A549 (cell line): ENCODE measurements at regions not wholly inside any gene's neighbourhood (a gene's known extent, or its start where the extent isn't known, plus 50 kb on each side); places are given as distances from the start of the nearest gene placed in this dataset.
"Not testable (repeated sequence)": the region's sequence is repeated elsewhere in the genome, so short reads cannot be mapped to it uniquely, and the experiment has no call there.

ENCODE experiments used
- ATAC-seq, 2 experiments: fragments of 200-7000 bp in 1 of 2; fragments of >200 bp in 1 of 2; cut with Nextera tagmentation in 1 of 2; cut with Tn5 transposase in 1 of 2; 3 replicates each; pipeline versions ENCODE4 v1.8.0 to v1.9.1; 2018 to 2020; ENCODE audit warnings: mild to moderate bottlenecking in 1 of 2, moderate library complexity in 1 of 2
- CTCF ChIA-PET: fragments of 300-600 bp; sonication (Branson Sonifier 250); formaldehyde crosslinking; extraction: SDS; loops from one replicate; lab custom pipeline; 2021; ENCODE audit warnings: antibody characterized with exemption, inconsistent platforms; lab: Yijun Ruan, JAX
- POLR2A ChIA-PET: fragments of 350-600 bp; formaldehyde crosslinking; extraction: SDS; loops from one replicate; lab custom pipeline; 2021; ENCODE audit warnings: antibody characterized with exemption, inconsistent platforms; lab: Yijun Ruan, JAX
- DNase-seq, 2 experiments: peaks; one replicate each; pipeline versions ENCODE4 v3.0.0 to v3.0.0-alpha.2; 2011 to 2016; ENCODE audit warnings: low read depth in 1 of 2, low spot score in 1 of 2
- FAIRE-seq: peaks from 2 replicates; lab custom pipeline; 2011; peaks lifted over from hg19 to GRCh38; lab: Jason Lieb, UNC
- H3K27ac ChIP-seq, 2 experiments: fragments of >200 bp; sonication (Bioruptor Twin); formaldehyde crosslinking; 3 replicates each; pipeline ENCODE4 v1.5.1; 2016 to 2017
- H3K4me1 ChIP-seq: fragments of >200 bp; sonication (Bioruptor Twin); formaldehyde crosslinking; 3 replicates; pipeline ENCODE4 v1.6.1; 2016
- H3K4me2 ChIP-seq: fragments of >200 bp; sonication (Bioruptor Twin); formaldehyde crosslinking; 3 replicates; pipeline ENCODE4 v1.6.1; 2016
- H3K4me3 ChIP-seq: fragments of >200 bp; sonication (Bioruptor Twin); formaldehyde crosslinking; 3 replicates; pipeline ENCODE4 v1.5.1; 2016
- H3K9me3 ChIP-seq: fragments of >200 bp; sonication (Bioruptor Twin); formaldehyde crosslinking; 3 replicates; pipeline ENCODE4 v1.6.1; 2016
- ATOH8 ChIP-seq: fragments of 250-450 bp; sonication (Bioruptor Pico); IDR thresholded peaks from 2 replicates; pipeline ENCODE4 v1.5.0; 2020; ENCODE audit warnings: low read depth, mild to moderate bottlenecking, moderate library complexity
- CBX2 ChIP-seq: fragments of 200-600 bp; sonication (generic); IDR thresholded peaks from 2 replicates; pipeline ENCODE4 v1.6.1; 2016; ENCODE audit warnings: low read depth, mild to moderate bottlenecking, borderline replicate concordance
- CEBPB ChIP-seq, 2 experiments: fragments of >200 bp in 1 of 2; sonication (Bioruptor Twin) in 1 of 2; formaldehyde crosslinking in 1 of 2; IDR thresholded peaks; 2 replicates each; pipeline ENCODE4 v1.6.1; 2012 to 2016
- CHD2 ChIP-seq: fragments of 150-350 bp; IDR thresholded peaks from 2 replicates; pipeline ENCODE4 v1.6.1; 2014; ENCODE audit warnings: low read length; ENCODE audit not compliant: partially characterized antibody
- CHD4 ChIP-seq: fragments of 200-600 bp; sonication (generic); IDR thresholded peaks from 2 replicates; pipeline ENCODE4 v1.6.1; 2016; ENCODE audit warnings: antibody characterized with exemption, mild to moderate bottlenecking, borderline replicate concordance
- E2F6 ChIP-seq: IDR thresholded peaks from 2 replicates; pipeline ENCODE4 v1.6.1; 2012; ENCODE audit warnings: low read depth, borderline replicate concordance
- EP300 ChIP-seq, 2 experiments: fragments of >200 bp; sonication (Bioruptor Twin); formaldehyde crosslinking; IDR thresholded peaks; 2 replicates in 1 of 2; 3 replicates in 1 of 2; pipeline ENCODE4 v1.6.1; 2016 to 2017
- ESRRA ChIP-seq: fragments of 150-350 bp; IDR thresholded peaks from 2 replicates; pipeline ENCODE4 v1.6.1; 2014; ENCODE audit warnings: mild to moderate bottlenecking, low read length, borderline replicate concordance
- FOSL2 ChIP-seq, 2 experiments: fragments of 450-650 bp in 1 of 2; fragments of >200 bp in 1 of 2; sonication (Bioruptor Twin) in 1 of 2; formaldehyde crosslinking; IDR thresholded peaks; 2 replicates each; pipeline versions ENCODE4 v1.5.0 to v1.6.1; 2016 to 2020; ENCODE audit warnings: mild to moderate bottlenecking in 1 of 2, moderate library complexity in 1 of 2
- HDAC2 ChIP-seq: fragments of 200-600 bp; sonication (generic); IDR thresholded peaks from 2 replicates; pipeline ENCODE4 v1.6.1; 2016
- HES2 ChIP-seq: fragments of >200 bp; sonication (Bioruptor Twin); formaldehyde crosslinking; IDR thresholded peaks from 2 replicates; pipeline ENCODE4 v1.6.1; 2016
- HEYL ChIP-seq: fragments of 250-450 bp; sonication (Bioruptor Pico); IDR thresholded peaks from 2 replicates; pipeline ENCODE4 v1.8.0; 2021; ENCODE audit warnings: mild to moderate bottlenecking, moderate library complexity
- HMGXB4 ChIP-seq: fragments of 250-450 bp; sonication (Bioruptor Pico); IDR thresholded peaks from 2 replicates; pipeline ENCODE4 v1.5.0; 2021; ENCODE audit warnings: mild to moderate bottlenecking, moderate library complexity, borderline replicate concordance
- HOXA7 ChIP-seq: fragments of 250-450 bp; sonication (Bioruptor Pico); IDR thresholded peaks from 2 replicates; pipeline ENCODE4 v1.5.0; 2020; ENCODE audit warnings: mild to moderate bottlenecking, moderate library complexity
- JUNB ChIP-seq: fragments of >200 bp; sonication (Bioruptor Twin); formaldehyde crosslinking; IDR thresholded peaks from 2 replicates; pipeline ENCODE4 v1.6.1; 2016
- KDM1A ChIP-seq: fragments of 200-600 bp; sonication (generic); IDR thresholded peaks from 2 replicates; pipeline ENCODE4 v1.6.1; 2016; ENCODE audit warnings: low read depth, mild to moderate bottlenecking
- MAFK ChIP-seq: fragments of 450-650 bp; IDR thresholded peaks from 2 replicates; pipeline ENCODE4 v1.6.1; 2014; ENCODE audit not compliant: partially characterized antibody
- NR3C1 ChIP-seq: fragments of >200 bp; sonication (Bioruptor Twin); formaldehyde crosslinking; IDR thresholded peaks from 3 replicates; pipeline ENCODE4 v1.6.1; 2017
- POLR2A ChIP-seq: IDR thresholded peaks from 2 replicates; pipeline ENCODE4 v1.6.1; 2012; ENCODE audit warnings: mild to moderate bottlenecking, low read length
- POLR2AphosphoS2 ChIP-seq: conservative IDR thresholded peaks from 2 replicates; pipeline ENCODE4 v1.6.1; 2012; ENCODE audit warnings: low read length, improper control_type of control experiment, inconsistent platforms
- TFCP2L1 ChIP-seq: fragments of 250-450 bp; sonication (Bioruptor Pico); IDR thresholded peaks from 2 replicates; pipeline ENCODE4 v1.5.0; 2021; ENCODE audit warnings: mild to moderate bottlenecking
- TP53 ChIP-seq: fragments of 250-450 bp; sonication (Bioruptor Pico); IDR thresholded peaks from 2 replicates; pipeline ENCODE4 v1.5.0; 2021; ENCODE audit warnings: mild to moderate bottlenecking, moderate library complexity
- USF2 ChIP-seq: fragments of 450-650 bp; IDR thresholded peaks from 2 replicates; pipeline ENCODE4 v1.6.1; 2014; ENCODE audit warnings: antibody characterized with exemption
- ZNF302 ChIP-seq: fragments of 250-450 bp; sonication (Bioruptor Pico); IDR thresholded peaks from 2 replicates; pipeline ENCODE4 v1.9.0; 2021; ENCODE audit warnings: inconsistent platforms, mild to moderate bottlenecking, moderate library complexity
- WGBS: methylation state at CpG from one replicate; pipeline ENCODE4 v1.1.6; 2017; ENCODE audit errors: missing lambda C conversion rate; 5-methylcytosine and 5-hydroxymethylcytosine counted together

GRCh38 chr2:36179668-36180269, 175.8 kb upstream of the CRIM1 start:
- CTCF ChIA-PET, result interaction anchor here (0.6 kb wide), 1 partner anchor 81 kb away, joined by 3 read pairs; no protein-coding TSS in a partner anchor
- 69% methylated on average over 12 of the region's 42 CpGs for WGBS
- H3K9me3 ChIP-seq, H3K4me3 ChIP-seq, POLR2A ChIA-PET, ATAC-seq, DNase-seq, H3K27ac ChIP-seq, H3K4me2 ChIP-seq, FAIRE-seq, H3K4me1 ChIP-seq: not testable (repeated sequence)

GRCh38 chr2:36178384-36178783, 177.2 kb upstream of the CRIM1 start:
- Histone ChIP-seq H3K4me3 (no peak overlapping the region), H3K9me3 (no peaks in the 10 kb centered on the region), H3K27ac (no peak overlapping the region), H3K4me2 (no peak overlapping the region), H3K4me1 (no peaks in the 10 kb centered on the region)
- FAIRE-seq (no peak), DNase-seq (no peak), ATAC-seq (no peak)
- CTCF ChIA-PET, result no interaction called here
- 64% methylated on average over 2 of the region's 2 CpGs for whole genome bisulfite sequencing
- TF ChIP-seq POLR2A, result no peak
- no peak for TF ChIP-seq ZNF302
- no peak for TF ChIP-seq JUNB
- no peak for TF ChIP-seq NR3C1
- no peak for TF ChIP-seq FOSL2 (IDR thresholded peaks at IDR 0.05)
- TF ChIP-seq FOSL2 (CRISPR knock-in tag; IDR thresholded peaks at IDR 0.05), result no peak
- no peak for TF ChIP-seq TP53 (CRISPR knock-in tag)
- no peak for TF ChIP-seq E2F6
- TF ChIP-seq HMGXB4 (CRISPR knock-in tag), result no peak
- TF ChIP-seq USF2, result no peak
- TF ChIP-seq HES2, result no peak
- TF ChIP-seq MAFK, result no peak
- TF ChIP-seq HEYL, result no peak
- TF ChIP-seq EP300 (IDR thresholded peaks at IDR 0.05), result no peak
- TF ChIP-seq CEBPB (IDR thresholded peaks at IDR 0.05), result no peak
- no peak for TF ChIP-seq KDM1A
- TF ChIP-seq CHD2, result no peak
- TF ChIP-seq POLR2AphosphoS2, result no peak
- no peak for TF ChIP-seq TFCP2L1
- no peak for TF ChIP-seq ATOH8 (CRISPR knock-in tag)
- no peak for TF ChIP-seq HDAC2
- POLR2A ChIA-PET, result no interaction called here

- H3K27ac ChIP-seq, result no peak overlapping the region
- DNase-seq (no peak), ATAC-seq (no peak), FAIRE-seq (no peak)
- no peak for TF ChIP-seq CHD4
- no peak for TF ChIP-seq CHD2
- no peak for TF ChIP-seq POLR2AphosphoS2
- TF ChIP-seq ESRRA, result no peak
- TF ChIP-seq CBX2, result no peak
- no peak for TF ChIP-seq HOXA7 (CRISPR knock-in tag)
- no peak for TF ChIP-seq E2F6
- CTCF ChIA-PET, result no interaction called here
- H3K9me3 ChIP-seq, result no peaks in the 10 kb centered on the region
- H3K4me1 ChIP-seq, result no peaks in the 10 kb centered on the region
- 39% methylated on average over 2 of the region's 2 CpGs for WGBS
- H3K4me2 ChIP-seq, result no peak overlapping the region
- POLR2A ChIA-PET, result no interaction called here
- H3K4me3 ChIP-seq, result no peak overlapping the region
Measured at GRCh38 chr2:36177282-36177681, 178.3 kb upstream of the CRIM1 start.
